ENCODE measurements at regions not wholly inside any gene's neighbourhood (a gene's known extent, or its start where the extent isn't known, plus 50 kb on each side); places are given as distances from the start of the nearest gene placed in this dataset.

DNA sequence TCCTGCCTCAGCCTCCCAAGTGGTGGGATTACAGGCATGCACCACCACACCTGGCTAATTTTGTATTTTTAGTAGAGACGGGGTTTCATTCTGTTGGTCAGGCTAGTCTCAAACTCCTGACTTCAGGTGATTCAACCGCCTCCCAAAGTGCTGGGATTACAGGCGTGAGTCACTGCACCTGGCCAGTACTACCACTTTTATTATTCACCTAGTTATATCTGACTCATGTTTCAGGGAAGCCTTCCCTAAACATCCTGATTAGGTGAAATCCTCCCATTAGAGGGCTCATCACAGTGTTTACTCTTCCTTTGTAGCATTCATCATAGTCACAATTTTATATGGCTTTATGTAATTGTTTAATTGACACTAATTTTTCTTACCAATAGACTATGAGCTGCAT is 295.3 kb upstream of the SOX5 start:
- DNase-seq (ENCODE audit: low read depth), result no peak
- H3K4me3 ChIP-seq (ENCODE audit: low read length), result no peak overlapping the region
- TF ChIP-seq, protein P1, sequence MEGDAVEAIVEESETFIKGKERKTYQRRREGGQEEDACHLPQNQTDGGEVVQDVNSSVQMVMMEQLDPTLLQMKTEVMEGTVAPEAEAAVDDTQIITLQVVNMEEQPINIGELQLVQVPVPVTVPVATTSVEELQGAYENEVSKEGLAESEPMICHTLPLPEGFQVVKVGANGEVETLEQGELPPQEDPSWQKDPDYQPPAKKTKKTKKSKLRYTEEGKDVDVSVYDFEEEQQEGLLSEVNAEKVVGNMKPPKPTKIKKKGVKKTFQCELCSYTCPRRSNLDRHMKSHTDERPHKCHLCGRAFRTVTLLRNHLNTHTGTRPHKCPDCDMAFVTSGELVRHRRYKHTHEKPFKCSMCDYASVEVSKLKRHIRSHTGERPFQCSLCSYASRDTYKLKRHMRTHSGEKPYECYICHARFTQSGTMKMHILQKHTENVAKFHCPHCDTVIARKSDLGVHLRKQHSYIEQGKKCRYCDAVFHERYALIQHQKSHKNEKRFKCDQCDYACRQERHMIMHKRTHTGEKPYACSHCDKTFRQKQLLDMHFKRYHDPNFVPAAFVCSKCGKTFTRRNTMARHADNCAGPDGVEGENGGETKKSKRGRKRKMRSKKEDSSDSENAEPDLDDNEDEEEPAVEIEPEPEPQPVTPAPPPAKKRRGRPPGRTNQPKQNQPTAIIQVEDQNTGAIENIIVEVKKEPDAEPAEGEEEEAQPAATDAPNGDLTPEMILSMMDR (conservative IDR thresholded peaks at IDR 0.05; ENCODE audit: low read depth, low read length), result no peak

DNA sequence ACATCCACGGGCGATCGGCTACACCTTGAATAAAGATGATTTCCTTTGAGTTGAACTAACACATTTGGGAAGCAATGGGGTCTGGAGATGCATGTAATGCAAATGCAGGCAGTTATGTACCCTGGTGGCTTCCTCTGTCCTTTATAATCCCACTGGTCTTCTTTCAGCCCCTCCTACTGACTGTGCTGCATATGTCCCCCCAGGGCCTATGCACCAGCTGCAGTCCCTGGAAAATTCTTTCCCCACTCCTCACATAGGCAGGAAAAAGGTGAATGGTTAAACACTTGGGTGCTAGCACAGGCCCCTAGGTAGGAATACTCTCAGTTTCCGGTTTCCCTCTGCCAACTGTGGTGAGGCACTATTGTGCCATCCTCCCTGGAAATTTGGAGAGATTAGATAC is 294.8 kb upstream of the SOX5 start:
- H3K4me3 ChIP-seq (ENCODE audit: low read length), result no peak overlapping the region
- DNase-seq (ENCODE audit: low read depth), result no peak
- TF ChIP-seq, protein P1 (conservative IDR thresholded peaks at IDR 0.05; ENCODE audit: low read depth, low read length), result no peak

DNA sequence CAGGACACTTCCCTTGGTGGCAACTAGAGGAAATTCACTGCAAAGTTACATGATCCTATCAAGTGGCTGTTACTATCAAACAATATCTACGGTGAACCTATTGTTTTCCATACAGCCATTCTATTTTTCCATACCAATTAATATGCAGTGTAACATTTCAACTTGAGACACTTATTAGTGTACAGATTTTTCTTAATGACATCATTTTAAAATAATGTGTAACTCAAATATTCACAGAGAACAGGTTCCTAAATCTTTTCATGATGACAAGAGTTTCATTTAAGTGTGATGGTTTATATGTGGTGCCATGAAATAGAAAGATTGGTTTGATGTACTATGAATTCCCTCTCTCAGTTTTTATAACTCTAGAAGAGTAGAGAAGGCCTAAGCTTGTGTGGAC is 291.2 kb upstream of the SOX5 start:
- TF ChIP-seq, protein P1 (conservative IDR thresholded peaks at IDR 0.05; ENCODE audit: low read depth, low read length), result no peak
- no peak for DNase-seq (ENCODE audit: low read depth)
- no peak overlapping the region for H3K4me3 ChIP-seq (ENCODE audit: low read length)

DNA sequence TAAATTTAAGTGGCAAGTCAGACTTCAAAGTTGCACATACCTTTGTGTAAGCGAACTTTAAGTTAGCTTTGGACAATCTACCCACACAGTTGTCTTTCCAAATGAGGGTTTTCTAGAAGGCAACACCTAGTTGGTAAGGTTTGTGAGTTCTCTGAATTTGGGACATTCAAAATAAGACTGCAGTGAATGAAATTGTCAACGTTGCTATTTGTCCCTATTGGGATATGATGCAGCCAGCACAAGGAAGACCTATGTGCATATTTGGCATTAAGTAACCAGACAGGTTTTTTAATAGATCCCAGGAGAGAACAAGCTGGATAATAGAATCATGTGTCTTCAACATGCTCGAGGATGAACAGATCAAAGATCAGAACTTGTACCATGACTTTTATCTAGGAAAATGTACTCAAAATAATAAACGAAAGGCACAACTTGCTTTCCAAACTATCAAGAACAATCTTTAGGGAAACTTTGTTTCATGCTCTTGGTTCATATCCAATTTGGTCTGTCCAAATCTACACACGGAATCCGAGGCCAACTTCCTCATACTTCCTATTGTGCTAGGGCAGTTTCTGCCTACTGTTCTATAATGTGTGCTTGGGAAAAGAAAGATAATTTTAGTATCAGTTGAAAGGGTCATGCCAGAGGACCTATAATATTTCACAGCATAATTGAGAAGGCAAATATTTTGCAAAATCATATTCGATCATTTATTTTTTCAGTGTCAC is 284.2 kb upstream of the SOX5 start:
- DNase-seq (ENCODE audit: low read depth), result no peak
- H3K4me3 ChIP-seq (ENCODE audit: low read length), result no peak overlapping the region
- TF ChIP-seq, protein P1 (conservative IDR thresholded peaks at IDR 0.05; ENCODE audit: low read depth, low read length), result no peak

DNA sequence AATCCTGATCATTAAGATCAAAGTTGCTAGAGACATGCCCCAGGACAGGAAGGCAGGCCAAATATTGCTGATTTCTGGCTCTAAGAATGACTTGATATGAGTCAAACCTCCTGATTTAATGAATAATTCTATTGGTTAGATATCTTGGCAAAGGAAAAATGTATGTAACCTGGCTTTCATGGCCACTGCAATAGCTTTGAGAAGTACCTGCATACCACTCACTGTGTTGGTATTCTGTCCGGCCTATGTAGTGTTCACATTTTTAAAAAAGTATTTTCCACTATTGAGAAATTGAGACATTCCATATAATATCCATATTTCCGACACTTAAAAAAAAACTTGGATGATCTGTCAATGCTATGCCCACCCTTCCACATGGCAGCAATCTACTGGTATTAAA is 283.1 kb upstream of the SOX5 start:
- TF ChIP-seq, protein P1 (conservative IDR thresholded peaks at IDR 0.05; ENCODE audit: low read depth, low read length), result no peak
- DNase-seq (ENCODE audit: low read depth), result no peak

DNA sequence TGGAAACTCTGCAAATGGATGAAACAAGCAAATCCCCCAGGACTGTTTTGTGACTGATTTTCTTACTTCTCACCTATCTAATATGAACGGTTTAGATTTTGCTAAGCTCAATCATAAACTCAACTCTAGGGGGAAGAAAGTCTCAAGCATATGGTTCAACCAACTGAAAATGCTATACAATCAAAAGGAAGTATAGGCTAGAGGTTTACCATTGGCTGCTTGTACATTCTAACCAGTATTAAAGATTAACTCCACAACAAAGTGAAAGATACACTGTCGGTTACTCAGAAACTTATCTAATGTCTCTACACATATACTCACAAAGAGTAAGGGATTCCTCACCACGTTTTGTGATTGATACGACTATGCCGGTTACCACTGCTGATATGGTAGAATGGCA is 281.8 kb upstream of the SOX5 start:
- H3K4me3 ChIP-seq (ENCODE audit: low read length), result no peak overlapping the region
- TF ChIP-seq, protein P1 (conservative IDR thresholded peaks at IDR 0.05; ENCODE audit: low read depth, low read length), result no peak
- no peak for DNase-seq (ENCODE audit: low read depth)

More for the DNA sequence above, 283.1 kb upstream of the SOX5 start:
- H3K4me3 ChIP-seq (ENCODE audit: low read length), result no peak overlapping the region

DNA sequence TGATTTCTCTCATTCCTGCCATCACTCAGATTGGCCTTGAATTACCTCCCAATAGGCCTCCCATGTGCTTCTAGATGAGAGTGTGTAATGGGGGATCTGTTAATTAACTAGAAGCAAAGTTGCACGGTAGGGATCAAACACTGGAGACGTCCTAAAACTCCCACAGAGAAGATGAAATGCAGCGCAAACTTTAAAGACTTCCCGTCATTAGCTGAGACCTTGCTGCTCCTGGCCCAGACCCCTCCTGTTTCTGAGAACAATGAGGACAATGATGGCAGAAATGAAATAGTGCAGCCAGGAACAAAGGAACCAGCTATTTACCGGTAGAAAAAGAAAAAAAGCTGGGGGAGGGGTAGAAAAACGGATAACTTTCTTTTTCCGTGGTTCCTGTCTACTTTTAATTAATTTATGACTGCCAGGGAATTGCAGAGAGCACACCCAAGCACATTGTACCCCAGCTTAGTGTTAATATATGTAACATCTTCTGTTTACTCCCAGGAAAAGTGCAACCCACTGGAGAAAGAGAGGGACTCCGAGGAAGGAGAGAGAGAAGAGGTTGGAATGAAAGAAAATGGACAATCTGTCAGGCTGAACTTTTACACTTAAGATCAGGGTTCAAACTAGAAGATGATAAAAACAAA is 280.7 kb upstream of the SOX5 start:
- TF ChIP-seq, protein P1 (conservative IDR thresholded peaks at IDR 0.05; ENCODE audit: low read depth, low read length), result no peak
- H3K4me3 ChIP-seq (ENCODE audit: low read length), result no peak overlapping the region
- no peak for DNase-seq (ENCODE audit: low read depth)
